Nephron progenitor cell (in vitro differentiated cells): ENCODE measurements at regions not wholly inside any gene's neighbourhood (a gene's known extent, or its start where the extent isn't known, plus 50 kb on each side); places are given as distances from the start of the nearest gene placed in this dataset.
A peak's percentile ranks its signal among the peaks of the same experiment; 100 is the strongest.

Experiments used
- DNase-seq: peaks from one replicate; pipeline ENCODE4 v3.0.0; 2021
- H3K27ac Mint-ChIP-seq: 2 replicates; pipeline ENCODE4 v1.8.0; 2021; ENCODE audit warnings: mild to moderate bottlenecking, moderate library complexity, mixed read lengths
- H3K27me3 Mint-ChIP-seq: 2 replicates; pipeline ENCODE4 v1.8.0; 2021; ENCODE audit warnings: mild to moderate bottlenecking, low read depth, mixed read lengths; ENCODE audit not compliant: poor library complexity
- H3K36me3 Mint-ChIP-seq: 2 replicates; pipeline ENCODE4 v1.8.0; 2021; ENCODE audit warnings: low read depth, mixed read lengths
- H3K4me1 Mint-ChIP-seq: 2 replicates; pipeline ENCODE4 v1.8.0; 2021; ENCODE audit warnings: mixed read lengths
- H3K4me3 Mint-ChIP-seq: 2 replicates; pipeline ENCODE4 v1.8.0; 2021; ENCODE audit warnings: mild to moderate bottlenecking, moderate library complexity, mixed read lengths
- H3K9me3 Mint-ChIP-seq: 2 replicates; pipeline ENCODE4 v1.8.0; 2021; ENCODE audit warnings: mild to moderate bottlenecking, moderate library complexity, mixed read lengths
- TF ChIP-seq, protein P1 (sequence below): fragments of 200-600 bp; sonication (generic); IDR thresholded peaks from 2 replicates; pipeline ENCODE4 v1.5.0; 2021; ENCODE audit warnings: antibody characterized with exemption

DNA sequence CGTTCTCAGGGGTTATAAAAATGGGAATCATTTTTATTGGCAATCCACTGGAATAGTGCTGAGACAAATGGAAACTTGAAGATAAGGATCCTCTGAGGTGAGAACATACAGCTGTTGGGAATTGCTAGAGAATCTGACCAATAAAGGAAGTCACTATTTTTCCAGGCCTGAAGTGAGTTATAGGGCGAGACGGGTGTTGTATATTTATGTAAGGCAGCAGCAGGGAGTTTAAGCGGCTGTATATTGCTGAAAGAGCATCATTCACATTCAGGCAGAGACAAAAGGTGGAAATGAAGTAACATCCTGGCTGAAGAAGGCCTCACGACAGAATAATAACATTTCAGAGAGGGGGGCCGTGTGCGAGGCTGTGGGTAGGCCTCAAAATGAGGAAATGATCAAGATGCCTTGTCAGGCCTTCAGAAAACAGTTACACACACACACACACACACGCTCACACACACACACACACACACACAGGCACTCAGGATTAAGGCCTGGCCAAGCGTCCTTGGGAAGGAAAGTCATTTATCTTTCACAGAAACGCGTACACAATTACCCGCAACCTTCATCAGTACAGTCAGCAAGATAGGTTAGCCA is 964.9 kb upstream of the NR2F2 start:
- Mint-ChIP-seq H3K27me3 (no peaks in the 10 kb centered on the region), H3K4me1 (peaks cover 77% of the 10 kb centered on the region), H3K4me3 (peak overlapping the region; percentile 35), H3K36me3 (peaks cover 35% of the 10 kb centered on the region), H3K27ac (peak overlapping the region; percentile 98), H3K9me3 (peaks cover 35% of the 10 kb centered on the region)
- no peak for DNase-seq
- TF ChIP-seq, protein P1, sequence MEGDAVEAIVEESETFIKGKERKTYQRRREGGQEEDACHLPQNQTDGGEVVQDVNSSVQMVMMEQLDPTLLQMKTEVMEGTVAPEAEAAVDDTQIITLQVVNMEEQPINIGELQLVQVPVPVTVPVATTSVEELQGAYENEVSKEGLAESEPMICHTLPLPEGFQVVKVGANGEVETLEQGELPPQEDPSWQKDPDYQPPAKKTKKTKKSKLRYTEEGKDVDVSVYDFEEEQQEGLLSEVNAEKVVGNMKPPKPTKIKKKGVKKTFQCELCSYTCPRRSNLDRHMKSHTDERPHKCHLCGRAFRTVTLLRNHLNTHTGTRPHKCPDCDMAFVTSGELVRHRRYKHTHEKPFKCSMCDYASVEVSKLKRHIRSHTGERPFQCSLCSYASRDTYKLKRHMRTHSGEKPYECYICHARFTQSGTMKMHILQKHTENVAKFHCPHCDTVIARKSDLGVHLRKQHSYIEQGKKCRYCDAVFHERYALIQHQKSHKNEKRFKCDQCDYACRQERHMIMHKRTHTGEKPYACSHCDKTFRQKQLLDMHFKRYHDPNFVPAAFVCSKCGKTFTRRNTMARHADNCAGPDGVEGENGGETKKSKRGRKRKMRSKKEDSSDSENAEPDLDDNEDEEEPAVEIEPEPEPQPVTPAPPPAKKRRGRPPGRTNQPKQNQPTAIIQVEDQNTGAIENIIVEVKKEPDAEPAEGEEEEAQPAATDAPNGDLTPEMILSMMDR: no peak

DNA sequence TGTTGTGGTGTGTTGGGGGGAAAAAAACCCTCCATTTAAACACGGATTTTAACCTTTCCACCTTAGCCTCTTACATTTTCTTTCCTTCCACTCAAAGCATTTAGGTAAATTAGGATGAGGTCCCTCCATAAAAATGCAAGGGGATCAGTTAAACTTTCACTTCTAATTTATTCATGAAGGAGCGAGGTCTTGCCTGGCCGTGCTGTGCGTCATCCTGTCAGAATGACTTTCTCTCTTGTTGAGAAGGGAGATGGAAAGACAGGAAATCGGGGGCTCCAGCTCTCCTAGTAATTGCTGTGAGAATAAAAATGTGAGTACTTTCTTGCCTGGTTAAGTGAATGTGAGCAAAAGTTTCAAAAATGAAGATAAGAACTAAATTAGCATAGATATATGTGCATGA is 962.3 kb upstream of the NR2F2 start:
- Mint-ChIP-seq H3K36me3 (peaks cover 9% of the 10 kb centered on the region), H3K27me3 (no peaks in the 10 kb centered on the region), H3K27ac (peak overlapping the region; percentile 58), H3K4me1 (peaks cover 74% of the 10 kb centered on the region), H3K9me3 (peaks cover 9% of the 10 kb centered on the region), H3K4me3 (peak overlapping the region; percentile 53)
- TF ChIP-seq, protein P1: no peak
- peak; percentile 14 for DNase-seq

DNA sequence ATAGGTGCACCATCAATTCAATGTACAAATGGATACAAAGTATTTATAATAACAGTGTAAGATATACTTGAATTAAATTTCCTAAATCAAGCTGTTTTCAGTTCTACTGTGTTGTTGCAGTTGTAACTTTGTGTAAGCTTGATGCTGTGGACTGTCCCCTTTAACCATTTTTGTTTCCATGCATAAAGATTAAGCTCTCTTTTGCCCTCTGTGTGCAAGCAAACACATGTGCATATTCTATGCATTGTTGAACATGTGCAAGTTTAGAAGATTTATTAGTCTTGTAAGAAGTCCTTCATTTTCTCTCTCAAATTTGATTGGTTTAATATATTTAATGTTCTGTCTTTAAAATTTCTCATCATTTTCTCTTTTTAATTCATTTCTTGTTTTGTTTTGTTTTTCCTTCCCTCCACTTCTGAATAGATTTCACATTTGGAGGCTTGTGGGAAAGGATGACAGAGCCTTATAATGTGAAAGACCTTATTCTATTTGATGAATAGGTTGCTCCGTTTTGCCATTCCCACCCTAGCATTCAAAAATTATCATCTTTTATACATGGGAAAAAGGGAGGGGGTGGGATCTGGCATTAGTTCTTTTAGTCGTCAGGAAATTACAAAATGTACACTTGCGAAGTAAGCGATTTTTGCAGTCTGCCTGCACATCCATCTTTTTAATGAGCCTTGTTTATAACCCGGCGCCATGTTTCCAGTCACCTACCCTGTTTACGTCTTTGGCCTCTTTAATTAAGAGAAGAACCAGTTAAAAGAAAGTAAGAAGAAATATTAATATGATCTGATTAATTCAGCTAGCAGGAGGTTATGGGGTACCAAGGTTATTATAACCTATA is 961.5 kb upstream of the NR2F2 start:
- Mint-ChIP-seq H3K36me3 (peaks cover 5% of the 10 kb centered on the region), H3K4me1 (peaks cover 66% of the 10 kb centered on the region), H3K27me3 (no peaks in the 10 kb centered on the region), H3K27ac (peak overlapping the region; percentile 27), H3K9me3 (peaks cover 5% of the 10 kb centered on the region), H3K4me3 (peak overlapping the region; percentile 59)
- DNase-seq: no peak
- TF ChIP-seq, protein P1: no peak

DNA sequence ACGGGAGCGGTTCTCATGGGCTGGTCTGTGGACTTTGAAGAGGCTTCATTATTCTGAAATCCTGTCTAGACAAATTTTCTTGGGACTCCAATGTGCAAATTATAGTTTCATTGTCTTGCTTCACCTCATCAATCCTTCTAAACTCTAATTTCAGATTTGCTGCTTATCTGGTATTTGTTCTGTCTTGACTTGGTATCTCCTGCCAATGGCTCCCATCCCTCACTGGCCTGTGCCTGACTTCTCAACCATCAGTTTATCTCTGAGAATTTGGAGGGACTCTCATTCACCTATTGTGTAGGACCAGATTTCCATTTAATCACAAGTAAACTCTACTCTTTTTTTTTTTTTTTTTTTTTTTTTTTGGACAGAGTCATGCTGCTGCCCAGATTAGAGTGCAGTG is 960.2 kb upstream of the NR2F2 start:
- H3K36me3 Mint-ChIP-seq: peaks cover 5% of the 10 kb centered on the region
- DNase-seq: no peak
- H3K27ac Mint-ChIP-seq: no peak overlapping the region
- H3K27me3 Mint-ChIP-seq: no peaks in the 10 kb centered on the region
- peaks cover 60% of the 10 kb centered on the region for H3K4me1 Mint-ChIP-seq
- H3K9me3 Mint-ChIP-seq: peaks cover 5% of the 10 kb centered on the region
- no peak overlapping the region for H3K4me3 Mint-ChIP-seq
- TF ChIP-seq, protein P1: no peak

DNA sequence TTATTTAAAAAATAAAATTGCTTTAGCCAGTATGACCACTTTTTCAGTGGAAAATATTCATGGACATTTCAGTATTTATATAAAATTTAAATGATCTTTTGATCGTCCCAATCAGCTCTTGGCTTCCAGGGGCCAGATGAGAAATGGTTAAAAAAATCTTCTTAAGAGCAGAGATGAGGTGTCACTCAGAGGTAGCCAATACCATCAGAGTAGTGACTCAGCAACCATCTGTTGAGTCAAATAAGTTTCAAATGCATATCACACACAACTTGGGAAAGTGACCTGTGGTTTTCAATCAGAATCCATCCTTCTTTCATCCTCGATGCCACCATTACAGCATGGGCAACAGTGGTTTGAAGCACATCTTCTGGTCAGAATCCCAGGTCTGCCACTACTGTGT is 958.8 kb upstream of the NR2F2 start:
- Mint-ChIP-seq H3K4me3 (no peak overlapping the region), H3K27ac (no peak overlapping the region), H3K36me3 (peaks cover 10% of the 10 kb centered on the region), H3K27me3 (no peaks in the 10 kb centered on the region), H3K4me1 (peaks cover 52% of the 10 kb centered on the region), H3K9me3 (peaks cover 9% of the 10 kb centered on the region)
- TF ChIP-seq, protein P1: no peak
- no peak for DNase-seq
